Astrocyte (in vitro differentiated cells and primary cell): ENCODE measurements at regions not wholly inside any gene's neighbourhood (a gene's known extent, or its start where the extent isn't known, plus 50 kb on each side); places are given as distances from the start of the nearest gene placed in this dataset.

Source experiments
- CTCF ChIP-seq: IDR thresholded peaks from 2 replicates; pipeline ENCODE4 v1.5.1; 2011; ENCODE audit warnings: low read depth, mild to moderate bottlenecking, inconsistent platforms, low read length, moderate library complexity; ENCODE audit not compliant: insufficient read depth
- EZH2 ChIP-seq: IDR thresholded peaks from 2 replicates; pipeline ENCODE4 v1.6.1; 2012; ENCODE audit warnings: mild to moderate bottlenecking, low read length, inconsistent platforms; ENCODE audit not compliant: insufficient read depth

GRCh38 chr9:92185681-92186080 lies 70.5 kb upstream of the SPTLC1 start:
- TF ChIP-seq CTCF (no peak), EZH2 (no peak)
